GM23338 (cell line): ENCODE measurements at regions not wholly inside any gene's neighbourhood (a gene's known extent, or its start where the extent isn't known, plus 50 kb on each side); places are given as distances from the start of the nearest gene placed in this dataset.

Source experiments
- ATAC-seq: fragments of 200-7000 bp; cut with Tn5 transposase; 3 replicates; pipeline ENCODE4 v1.9.1; 2020
- DNase-seq: peaks from one replicate; pipeline ENCODE4 v3.0.0-alpha.2; 2015; ENCODE audit warnings: low spot score
- H2AFZ ChIP-seq: fragments of 200-600 bp; sonication (generic); 2 replicates; pipeline ENCODE4 v1.8.0; 2016; ENCODE audit warnings: antibody characterized with exemption, mild to moderate bottlenecking, moderate library complexity
- H3F3A ChIP-seq: fragments of 200-600 bp; sonication (generic); replicated peaks from 2 replicates; pipeline ENCODE4 v1.8.0; 2017; ENCODE audit warnings: antibody characterized with exemption, mixed run types, low read depth
- H3K27ac ChIP-seq: fragments of 200-600 bp; sonication (generic); 2 replicates; pipeline ENCODE4 v1.6.1; 2016; ENCODE audit warnings: low read depth
- H3K27me3 ChIP-seq: fragments of 200-600 bp; sonication (generic); 2 replicates; pipeline ENCODE4 v1.8.0; 2016; ENCODE audit warnings: mild to moderate bottlenecking, mixed run types, moderate library complexity; ENCODE audit not compliant: insufficient read depth
- H3K36me3 ChIP-seq: fragments of 200-600 bp; sonication (generic); 2 replicates; pipeline ENCODE4 v1.8.0; 2016; ENCODE audit warnings: mild to moderate bottlenecking; ENCODE audit not compliant: insufficient read depth
- H3K4me1 ChIP-seq: fragments of 200-600 bp; sonication (generic); 2 replicates; pipeline ENCODE4 v1.8.0; 2016; ENCODE audit warnings: mild to moderate bottlenecking, moderate library complexity; ENCODE audit not compliant: insufficient read depth
- H3K4me2 ChIP-seq: fragments of 200-600 bp; sonication (generic); 2 replicates; pipeline ENCODE4 v1.7.1; 2017; ENCODE audit warnings: mixed run types
- H3K4me3 ChIP-seq: fragments of 200-600 bp; sonication (generic); 2 replicates; pipeline ENCODE4 v1.6.1; 2016; ENCODE audit warnings: mixed run types
- H3K79me2 ChIP-seq: fragments of 200-600 bp; sonication (generic); replicated peaks from 2 replicates; pipeline ENCODE4 v1.8.0; 2017; ENCODE audit warnings: mild to moderate bottlenecking; ENCODE audit not compliant: insufficient read depth
- H3K9me2 ChIP-seq: fragments of 200-600 bp; sonication (generic); 2 replicates; pipeline ENCODE4 v1.8.0; 2017; ENCODE audit not compliant: insufficient read depth
- H4K20me1 ChIP-seq: fragments of 200-600 bp; sonication (generic); replicated peaks from 2 replicates; pipeline ENCODE4 v1.8.0; 2017; ENCODE audit warnings: mild to moderate bottlenecking; ENCODE audit not compliant: insufficient read depth
- H3K27ac Mint-ChIP-seq: 2 replicates; pipeline ENCODE4 v1.8.0; 2020; ENCODE audit warnings: inconsistent platforms, mild to moderate bottlenecking, moderate library complexity, mixed read lengths
- H3K27me3 Mint-ChIP-seq: 3 replicates; pipeline ENCODE4 v1.8.0; 2022; ENCODE audit warnings: low read depth, mild to moderate bottlenecking, moderate library complexity, mixed read lengths, inconsistent platforms; ENCODE audit not compliant: insufficient read depth, poor library complexity
- H3K36me3 Mint-ChIP-seq: 3 replicates; pipeline ENCODE4 v1.8.0; 2021; ENCODE audit warnings: low read depth, mild to moderate bottlenecking, inconsistent platforms, moderate library complexity, mixed read lengths
- H3K4me1 Mint-ChIP-seq: 3 replicates; pipeline ENCODE4 v1.8.0; 2020; ENCODE audit warnings: mild to moderate bottlenecking, inconsistent platforms, mixed read lengths
- H3K4me3 Mint-ChIP-seq: 3 replicates; pipeline ENCODE4 v1.8.0; 2021; ENCODE audit warnings: moderate library complexity, mild to moderate bottlenecking, inconsistent platforms, mixed read lengths
- H3K9me3 Mint-ChIP-seq: 3 replicates; pipeline ENCODE4 v1.8.0; 2020; ENCODE audit warnings: moderate library complexity, mild to moderate bottlenecking, inconsistent platforms, mixed read lengths
- CREB1 ChIP-seq: fragments of 250-450 bp; sonication (Bioruptor Pico); IDR thresholded peaks from 2 replicates; pipeline ENCODE4 v1.5.0; 2020; ENCODE audit warnings: low read depth, mild to moderate bottlenecking, moderate library complexity
- EZH2 ChIP-seq: fragments of 200-600 bp; sonication (generic); IDR thresholded peaks from one replicate; pipeline ENCODE4 v1.8.0; 2017; ENCODE audit warnings: antibody characterized with exemption, mild to moderate bottlenecking, low read depth; ENCODE audit not compliant: unreplicated experiment
- EZH2phosphoT487 ChIP-seq: fragments of 200-600 bp; sonication (generic); IDR thresholded peaks from one replicate; pipeline ENCODE4 v1.8.1; 2018; ENCODE audit warnings: antibody characterized with exemption; ENCODE audit not compliant: unreplicated experiment
- JUNB ChIP-seq: IDR thresholded peaks from one replicate; pipeline ENCODE4 v1.6.1; 2016; ENCODE audit warnings: antibody characterized with exemption; ENCODE audit not compliant: unreplicated experiment
- NANOG ChIP-seq: IDR thresholded peaks from 2 replicates; pipeline ENCODE4 v1.6.1; 2016; ENCODE audit warnings: antibody characterized with exemption, borderline replicate concordance
- POLR2AphosphoS5 ChIP-seq: IDR thresholded peaks from 2 replicates; pipeline ENCODE4 v1.6.1; 2016; ENCODE audit warnings: antibody characterized with exemption, low read depth
- STAT1 ChIP-seq: IDR thresholded peaks from one replicate; pipeline ENCODE4 v1.6.1; 2016; ENCODE audit warnings: antibody characterized with exemption; ENCODE audit not compliant: unreplicated experiment
- ZNF114 ChIP-seq: fragments of 250-450 bp; sonication (Bioruptor Pico); IDR thresholded peaks from 2 replicates; pipeline ENCODE4 v1.5.0; 2020; ENCODE audit warnings: mild to moderate bottlenecking, moderate library complexity
- ZNF331 ChIP-seq: fragments of 250-450 bp; sonication (Bioruptor Pico); IDR thresholded peaks from 2 replicates; pipeline ENCODE4 v1.5.0; 2020; ENCODE audit warnings: low read depth, mild to moderate bottlenecking, moderate library complexity
- TF ChIP-seq, protein P1 (sequence below): IDR thresholded peaks from 2 replicates; pipeline ENCODE4 v1.6.1; 2016; ENCODE audit warnings: antibody characterized with exemption
- TF ChIP-seq, protein P2 (sequence below): IDR thresholded peaks from one replicate; pipeline ENCODE4 v1.6.1; 2018; ENCODE audit warnings: antibody characterized with exemption; ENCODE audit not compliant: unreplicated experiment
- TF ChIP-seq, protein P3 (sequence below): fragments of 250-450 bp; sonication (Bioruptor Pico); IDR thresholded peaks from 2 replicates; pipeline ENCODE4 v1.5.0; 2020; ENCODE audit warnings: mild to moderate bottlenecking, moderate library complexity
- TF ChIP-seq, protein P4 (sequence below), 2 experiments: fragments of 200-600 bp in 1 of 2; sonication (generic) in 1 of 2; conservative IDR thresholded peaks; 2 replicates each; pipeline versions ENCODE4 v1.5.1 to v1.6.1; 2016 to 2017; ENCODE audit warnings: antibody characterized with exemption in 2 of 2, low read depth in 2 of 2, mild to moderate bottlenecking in 2 of 2, moderate library complexity in 1 of 2

DNA sequence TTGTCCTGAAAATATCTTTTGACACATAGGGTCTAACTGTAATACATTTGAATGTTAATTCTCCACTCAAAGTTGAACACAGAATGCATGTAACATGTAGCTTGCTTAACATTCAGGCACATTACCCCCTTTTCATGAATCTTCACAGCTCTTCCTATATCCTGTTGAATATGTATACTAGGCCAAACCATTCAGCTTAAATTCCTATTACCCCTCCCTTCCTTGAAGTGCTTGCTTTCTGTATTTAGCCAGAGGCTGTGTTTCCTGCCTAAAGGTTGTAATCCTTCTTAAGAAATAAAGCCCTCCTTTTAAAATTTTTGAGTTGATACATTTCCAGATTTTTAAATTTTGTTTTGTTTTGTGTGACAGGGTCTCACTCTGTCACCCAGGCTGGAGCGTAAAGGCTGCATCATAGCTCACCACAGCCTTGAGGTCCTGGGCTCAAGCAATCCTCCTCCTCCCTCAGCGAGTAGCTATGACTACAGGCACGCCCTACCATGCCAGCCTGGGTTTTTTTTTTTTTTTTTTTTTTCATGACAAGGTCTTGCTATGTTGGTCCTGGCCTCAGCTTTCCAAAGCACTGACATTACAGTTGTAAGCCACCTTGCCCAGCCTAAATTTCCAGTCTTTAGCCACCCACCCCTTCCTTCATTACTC, 357.6 kb downstream of the DSC3 start:
- peak; percentile 77 for ATAC-seq
- TF ChIP-seq EZH2 (no peak), CREB1 (CRISPR knock-in tag) (no peak), NANOG (no peak), JUNB (no peak), ZNF114 (CRISPR knock-in tag) (no peak), EZH2phosphoT487 (no peak), STAT1 (no peak), ZNF331 (CRISPR knock-in tag) (no peak), POLR2AphosphoS5 (no peak)
- TF ChIP-seq, protein P1, sequence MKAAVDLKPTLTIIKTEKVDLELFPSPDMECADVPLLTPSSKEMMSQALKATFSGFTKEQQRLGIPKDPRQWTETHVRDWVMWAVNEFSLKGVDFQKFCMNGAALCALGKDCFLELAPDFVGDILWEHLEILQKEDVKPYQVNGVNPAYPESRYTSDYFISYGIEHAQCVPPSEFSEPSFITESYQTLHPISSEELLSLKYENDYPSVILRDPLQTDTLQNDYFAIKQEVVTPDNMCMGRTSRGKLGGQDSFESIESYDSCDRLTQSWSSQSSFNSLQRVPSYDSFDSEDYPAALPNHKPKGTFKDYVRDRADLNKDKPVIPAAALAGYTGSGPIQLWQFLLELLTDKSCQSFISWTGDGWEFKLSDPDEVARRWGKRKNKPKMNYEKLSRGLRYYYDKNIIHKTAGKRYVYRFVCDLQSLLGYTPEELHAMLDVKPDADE, result no peak
- TF ChIP-seq, protein P2, sequence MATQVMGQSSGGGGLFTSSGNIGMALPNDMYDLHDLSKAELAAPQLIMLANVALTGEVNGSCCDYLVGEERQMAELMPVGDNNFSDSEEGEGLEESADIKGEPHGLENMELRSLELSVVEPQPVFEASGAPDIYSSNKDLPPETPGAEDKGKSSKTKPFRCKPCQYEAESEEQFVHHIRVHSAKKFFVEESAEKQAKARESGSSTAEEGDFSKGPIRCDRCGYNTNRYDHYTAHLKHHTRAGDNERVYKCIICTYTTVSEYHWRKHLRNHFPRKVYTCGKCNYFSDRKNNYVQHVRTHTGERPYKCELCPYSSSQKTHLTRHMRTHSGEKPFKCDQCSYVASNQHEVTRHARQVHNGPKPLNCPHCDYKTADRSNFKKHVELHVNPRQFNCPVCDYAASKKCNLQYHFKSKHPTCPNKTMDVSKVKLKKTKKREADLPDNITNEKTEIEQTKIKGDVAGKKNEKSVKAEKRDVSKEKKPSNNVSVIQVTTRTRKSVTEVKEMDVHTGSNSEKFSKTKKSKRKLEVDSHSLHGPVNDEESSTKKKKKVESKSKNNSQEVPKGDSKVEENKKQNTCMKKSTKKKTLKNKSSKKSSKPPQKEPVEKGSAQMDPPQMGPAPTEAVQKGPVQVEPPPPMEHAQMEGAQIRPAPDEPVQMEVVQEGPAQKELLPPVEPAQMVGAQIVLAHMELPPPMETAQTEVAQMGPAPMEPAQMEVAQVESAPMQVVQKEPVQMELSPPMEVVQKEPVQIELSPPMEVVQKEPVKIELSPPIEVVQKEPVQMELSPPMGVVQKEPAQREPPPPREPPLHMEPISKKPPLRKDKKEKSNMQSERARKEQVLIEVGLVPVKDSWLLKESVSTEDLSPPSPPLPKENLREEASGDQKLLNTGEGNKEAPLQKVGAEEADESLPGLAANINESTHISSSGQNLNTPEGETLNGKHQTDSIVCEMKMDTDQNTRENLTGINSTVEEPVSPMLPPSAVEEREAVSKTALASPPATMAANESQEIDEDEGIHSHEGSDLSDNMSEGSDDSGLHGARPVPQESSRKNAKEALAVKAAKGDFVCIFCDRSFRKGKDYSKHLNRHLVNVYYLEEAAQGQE, result no peak
- TF ChIP-seq, protein P3, sequence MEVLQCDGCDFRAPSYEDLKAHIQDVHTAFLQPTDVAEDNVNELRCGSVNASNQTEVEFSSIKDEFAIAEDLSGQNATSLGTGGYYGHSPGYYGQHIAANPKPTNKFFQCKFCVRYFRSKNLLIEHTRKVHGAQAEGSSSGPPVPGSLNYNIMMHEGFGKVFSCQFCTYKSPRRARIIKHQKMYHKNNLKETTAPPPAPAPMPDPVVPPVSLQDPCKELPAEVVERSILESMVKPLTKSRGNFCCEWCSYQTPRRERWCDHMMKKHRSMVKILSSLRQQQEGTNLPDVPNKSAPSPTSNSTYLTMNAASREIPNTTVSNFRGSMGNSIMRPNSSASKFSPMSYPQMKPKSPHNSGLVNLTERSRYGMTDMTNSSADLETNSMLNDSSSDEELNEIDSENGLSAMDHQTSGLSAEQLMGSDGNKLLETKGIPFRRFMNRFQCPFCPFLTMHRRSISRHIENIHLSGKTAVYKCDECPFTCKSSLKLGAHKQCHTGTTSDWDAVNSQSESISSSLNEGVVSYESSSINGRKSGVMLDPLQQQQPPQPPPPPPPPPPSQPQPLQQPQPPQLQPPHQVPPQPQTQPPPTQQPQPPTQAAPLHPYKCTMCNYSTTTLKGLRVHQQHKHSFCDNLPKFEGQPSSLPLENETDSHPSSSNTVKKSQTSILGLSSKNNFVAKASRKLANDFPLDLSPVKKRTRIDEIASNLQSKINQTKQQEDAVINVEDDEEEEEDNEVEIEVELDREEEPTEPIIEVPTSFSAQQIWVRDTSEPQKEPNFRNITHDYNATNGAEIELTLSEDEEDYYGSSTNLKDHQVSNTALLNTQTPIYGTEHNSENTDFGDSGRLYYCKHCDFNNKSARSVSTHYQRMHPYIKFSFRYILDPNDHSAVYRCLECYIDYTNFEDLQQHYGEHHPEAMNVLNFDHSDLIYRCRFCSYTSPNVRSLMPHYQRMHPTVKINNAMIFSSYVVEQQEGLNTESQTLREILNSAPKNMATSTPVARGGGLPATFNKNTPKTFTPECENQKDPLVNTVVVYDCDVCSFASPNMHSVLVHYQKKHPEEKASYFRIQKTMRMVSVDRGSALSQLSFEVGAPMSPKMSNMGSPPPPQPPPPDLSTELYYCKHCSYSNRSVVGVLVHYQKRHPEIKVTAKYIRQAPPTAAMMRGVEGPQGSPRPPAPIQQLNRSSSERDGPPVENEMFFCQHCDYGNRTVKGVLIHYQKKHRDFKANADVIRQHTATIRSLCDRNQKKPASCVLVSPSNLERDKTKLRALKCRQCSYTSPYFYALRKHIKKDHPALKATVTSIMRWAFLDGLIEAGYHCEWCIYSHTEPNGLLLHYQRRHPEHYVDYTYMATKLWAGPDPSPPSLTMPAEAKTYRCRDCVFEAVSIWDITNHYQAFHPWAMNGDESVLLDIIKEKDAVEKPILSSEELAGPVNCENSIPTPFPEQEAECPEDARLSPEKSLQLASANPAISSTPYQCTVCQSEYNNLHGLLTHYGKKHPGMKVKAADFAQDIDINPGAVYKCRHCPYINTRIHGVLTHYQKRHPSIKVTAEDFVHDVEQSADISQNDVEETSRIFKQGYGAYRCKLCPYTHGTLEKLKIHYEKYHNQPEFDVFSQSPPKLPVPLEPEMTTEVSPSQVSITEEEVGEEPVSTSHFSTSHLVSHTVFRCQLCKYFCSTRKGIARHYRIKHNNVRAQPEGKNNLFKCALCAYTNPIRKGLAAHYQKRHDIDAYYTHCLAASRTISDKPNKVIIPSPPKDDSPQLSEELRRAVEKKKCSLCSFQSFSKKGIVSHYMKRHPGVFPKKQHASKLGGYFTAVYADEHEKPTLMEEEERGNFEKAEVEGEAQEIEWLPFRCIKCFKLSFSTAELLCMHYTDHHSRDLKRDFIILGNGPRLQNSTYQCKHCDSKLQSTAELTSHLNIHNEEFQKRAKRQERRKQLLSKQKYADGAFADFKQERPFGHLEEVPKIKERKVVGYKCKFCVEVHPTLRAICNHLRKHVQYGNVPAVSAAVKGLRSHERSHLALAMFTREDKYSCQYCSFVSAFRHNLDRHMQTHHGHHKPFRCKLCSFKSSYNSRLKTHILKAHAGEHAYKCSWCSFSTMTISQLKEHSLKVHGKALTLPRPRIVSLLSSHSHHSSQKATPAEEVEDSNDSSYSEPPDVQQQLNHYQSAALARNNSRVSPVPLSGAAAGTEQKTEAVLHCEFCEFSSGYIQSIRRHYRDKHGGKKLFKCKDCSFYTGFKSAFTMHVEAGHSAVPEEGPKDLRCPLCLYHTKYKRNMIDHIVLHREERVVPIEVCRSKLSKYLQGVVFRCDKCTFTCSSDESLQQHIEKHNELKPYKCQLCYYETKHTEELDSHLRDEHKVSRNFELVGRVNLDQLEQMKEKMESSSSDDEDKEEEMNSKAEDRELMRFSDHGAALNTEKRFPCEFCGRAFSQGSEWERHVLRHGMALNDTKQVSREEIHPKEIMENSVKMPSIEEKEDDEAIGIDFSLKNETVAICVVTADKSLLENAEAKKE (CRISPR knock-in tag), result no peak
- TF ChIP-seq, protein P4, sequence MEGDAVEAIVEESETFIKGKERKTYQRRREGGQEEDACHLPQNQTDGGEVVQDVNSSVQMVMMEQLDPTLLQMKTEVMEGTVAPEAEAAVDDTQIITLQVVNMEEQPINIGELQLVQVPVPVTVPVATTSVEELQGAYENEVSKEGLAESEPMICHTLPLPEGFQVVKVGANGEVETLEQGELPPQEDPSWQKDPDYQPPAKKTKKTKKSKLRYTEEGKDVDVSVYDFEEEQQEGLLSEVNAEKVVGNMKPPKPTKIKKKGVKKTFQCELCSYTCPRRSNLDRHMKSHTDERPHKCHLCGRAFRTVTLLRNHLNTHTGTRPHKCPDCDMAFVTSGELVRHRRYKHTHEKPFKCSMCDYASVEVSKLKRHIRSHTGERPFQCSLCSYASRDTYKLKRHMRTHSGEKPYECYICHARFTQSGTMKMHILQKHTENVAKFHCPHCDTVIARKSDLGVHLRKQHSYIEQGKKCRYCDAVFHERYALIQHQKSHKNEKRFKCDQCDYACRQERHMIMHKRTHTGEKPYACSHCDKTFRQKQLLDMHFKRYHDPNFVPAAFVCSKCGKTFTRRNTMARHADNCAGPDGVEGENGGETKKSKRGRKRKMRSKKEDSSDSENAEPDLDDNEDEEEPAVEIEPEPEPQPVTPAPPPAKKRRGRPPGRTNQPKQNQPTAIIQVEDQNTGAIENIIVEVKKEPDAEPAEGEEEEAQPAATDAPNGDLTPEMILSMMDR (conservative IDR thresholded peaks at IDR 0.05; ENCODE audit: low read depth in 2 of 2), result no peak

More for the DNA sequence above, 357.6 kb downstream of the DSC3 start:
- Histone ChIP-seq H3K79me2 (no peaks in the 10 kb centered on the region), H3K4me2 (no peak overlapping the region), H3K4me3 (no peak overlapping the region), H4K20me1 (no peaks in the 10 kb centered on the region), H3K9me2 (no peaks in the 10 kb centered on the region), H2AFZ (peak overlapping the region; percentile 0; the same call in 1 of the 2 replicates), H3K36me3 (no peaks in the 10 kb centered on the region), H3K27ac (no peak overlapping the region), H3K27me3 (no peaks in the 10 kb centered on the region), H3K4me1 (peaks cover 7% of the 10 kb centered on the region; the same call in 1 of the 2 replicates), H3F3A (no peaks in the 10 kb centered on the region)
- peaks cover 8% of the 10 kb centered on the region; the same call in 2 of the 3 replicates for H3K4me1 Mint-ChIP-seq
- H3K9me3 Mint-ChIP-seq, result no peaks in the 10 kb centered on the region
- H3K27ac Mint-ChIP-seq, result 0 out of 2 replicates have a peak overlapping the region, but pooled peaks have one; percentile 33
- no peaks in the 10 kb centered on the region for H3K36me3 Mint-ChIP-seq
- no peak overlapping the region for H3K4me3 Mint-ChIP-seq
- peak; percentile 27 for DNase-seq
- H3K27me3 Mint-ChIP-seq, result peaks cover 2% of the 10 kb centered on the region
